Neural crest cell (in vitro differentiated cells): ENCODE measurements at regions not wholly inside any gene's neighbourhood (a gene's known extent, or its start where the extent isn't known, plus 50 kb on each side); places are given as distances from the start of the nearest gene placed in this dataset.

Experiments
- DNase-seq: peaks from one replicate; pipeline ENCODE4 v3.0.0; 2021; ENCODE audit warnings: low read depth, mixed read lengths, low spot score
- H3K27ac Mint-ChIP-seq: one replicate; pipeline ENCODE4 v1.8.0; 2021; ENCODE audit warnings: mild to moderate bottlenecking, mixed read lengths; ENCODE audit not compliant: unreplicated experiment
- H3K27me3 Mint-ChIP-seq: 2 replicates; pipeline ENCODE4 v1.8.0; 2021; ENCODE audit warnings: low read depth, mild to moderate bottlenecking, mixed read lengths
- H3K36me3 Mint-ChIP-seq: 2 replicates; pipeline ENCODE4 v1.8.0; 2021; ENCODE audit warnings: low read depth, mild to moderate bottlenecking, mixed read lengths
- H3K4me1 Mint-ChIP-seq: 2 replicates; pipeline ENCODE4 v1.8.0; 2021; ENCODE audit warnings: mixed read lengths
- H3K4me3 Mint-ChIP-seq: one replicate; pipeline ENCODE4 v1.8.0; 2021; ENCODE audit warnings: mild to moderate bottlenecking, mixed read lengths
- H3K9me3 Mint-ChIP-seq: 2 replicates; pipeline ENCODE4 v1.8.0; 2021; ENCODE audit warnings: mixed read lengths
- CTCF ChIP-seq: fragments of 200-600 bp; sonication (generic); conservative IDR thresholded peaks from 2 replicates; pipeline ENCODE4 v1.5.0; 2021; ENCODE audit warnings: antibody characterized with exemption, mild to moderate bottlenecking

- no peak for TF ChIP-seq CTCF
- peaks cover 17% of the 10 kb centered on the region for H3K4me1 Mint-ChIP-seq
- H3K36me3 Mint-ChIP-seq: no peaks in the 10 kb centered on the region
- H3K9me3 Mint-ChIP-seq: peaks cover 3% of the 10 kb centered on the region
- no peak overlapping the region for H3K4me3 Mint-ChIP-seq
- DNase-seq: no peak
- H3K27me3 Mint-ChIP-seq: no peaks in the 10 kb centered on the region
- H3K27ac Mint-ChIP-seq: no peak overlapping the region
Measured at GRCh38 chr15:53446376-53446775, 313.1 kb downstream of the WDR72 start.

GRCh38 chr15:53445531-53445930 lies 313.9 kb downstream of the WDR72 start:
- no peak for DNase-seq
- H3K36me3 Mint-ChIP-seq: no peaks in the 10 kb centered on the region
- H3K9me3 Mint-ChIP-seq: no peaks in the 10 kb centered on the region
- H3K27ac Mint-ChIP-seq: no peak overlapping the region
- no peaks in the 10 kb centered on the region for H3K27me3 Mint-ChIP-seq
- H3K4me1 Mint-ChIP-seq: peaks cover 17% of the 10 kb centered on the region
- no peak overlapping the region for H3K4me3 Mint-ChIP-seq
- no peak for TF ChIP-seq CTCF

- Mint-ChIP-seq H3K27me3 (no peaks in the 10 kb centered on the region), H3K4me1 (peaks cover 39% of the 10 kb centered on the region), H3K36me3 (no peaks in the 10 kb centered on the region), H3K9me3 (no peaks in the 10 kb centered on the region), H3K27ac (peak overlapping the region; percentile 32), H3K4me3 (no peak overlapping the region)
- no peak for DNase-seq
- TF ChIP-seq CTCF: no peak
Measured at GRCh38 chr15:53437985-53438841, 321.2 kb downstream of the WDR72 start.

GRCh38 chr15:53437366-53437765 lies 322.1 kb downstream of the WDR72 start:
- DNase-seq: no peak
- Mint-ChIP-seq H3K36me3 (no peaks in the 10 kb centered on the region), H3K9me3 (no peaks in the 10 kb centered on the region), H3K4me1 (peaks cover 39% of the 10 kb centered on the region), H3K27me3 (no peaks in the 10 kb centered on the region), H3K27ac (no peak overlapping the region), H3K4me3 (no peak overlapping the region)
- no peak for TF ChIP-seq CTCF

GRCh38 chr15:53434174-53434678 lies 325.2 kb downstream of the WDR72 start:
- Mint-ChIP-seq H3K9me3 (no peaks in the 10 kb centered on the region), H3K36me3 (no peaks in the 10 kb centered on the region), H3K4me3 (no peak overlapping the region), H3K4me1 (peaks cover 39% of the 10 kb centered on the region), H3K27ac (peak overlapping the region; percentile 2), H3K27me3 (no peaks in the 10 kb centered on the region)
- TF ChIP-seq CTCF: no peak
- DNase-seq: no peak
